H1 (cell line): ENCODE measurements at regions not wholly inside any gene's neighbourhood (a gene's known extent, or its start where the extent isn't known, plus 50 kb on each side); places are given as distances from the start of the nearest gene placed in this dataset.

ENCODE experiments used
- CTBP2 ChIP-seq: IDR thresholded peaks from 2 replicates; pipeline ENCODE4 v1.7.0; 2011; ENCODE audit warnings: borderline replicate concordance, mild to moderate bottlenecking, moderate library complexity, mixed read lengths, low read length; ENCODE audit not compliant: insufficient read depth, insufficient read length
- RFX5 ChIP-seq: IDR thresholded peaks from 2 replicates; pipeline ENCODE4 v1.6.1; 2011; ENCODE audit warnings: low read depth, low read length, improper control_type of control experiment, borderline replicate concordance
- RXRA ChIP-seq: IDR thresholded peaks from 2 replicates; pipeline ENCODE4 v1.6.1; 2011; ENCODE audit warnings: low read depth, mild to moderate bottlenecking, low read length, moderate library complexity; ENCODE audit not compliant: insufficient read depth
- SP1 ChIP-seq: IDR thresholded peaks from 2 replicates; pipeline ENCODE4 v1.6.1; 2011; ENCODE audit warnings: low read depth, low read length
- TAF7 ChIP-seq: optimal IDR thresholded peaks from 2 replicates; pipeline ENCODE3; 2011; ENCODE audit warnings: low read depth, mild to moderate bottlenecking, inconsistent platforms, low read length, moderate library complexity, borderline replicate concordance
- TCF12 ChIP-seq: IDR thresholded peaks from 2 replicates; pipeline ENCODE4 v1.6.1; 2011; ENCODE audit warnings: low read depth, mild to moderate bottlenecking, low read length
- TF ChIP-seq, protein P1 (sequence below): IDR thresholded peaks from 2 replicates; pipeline ENCODE4 v1.6.1; 2012; ENCODE audit warnings: inconsistent platforms

GRCh38 chr13:66207610-66208009, 1022.5 kb downstream of the PCDH9 start (continued):
- TF ChIP-seq TAF7 = no peak
- no peak for TF ChIP-seq RXRA
- TF ChIP-seq SP1 = no peak
- TF ChIP-seq RFX5 = no peak
- TF ChIP-seq, protein P1, sequence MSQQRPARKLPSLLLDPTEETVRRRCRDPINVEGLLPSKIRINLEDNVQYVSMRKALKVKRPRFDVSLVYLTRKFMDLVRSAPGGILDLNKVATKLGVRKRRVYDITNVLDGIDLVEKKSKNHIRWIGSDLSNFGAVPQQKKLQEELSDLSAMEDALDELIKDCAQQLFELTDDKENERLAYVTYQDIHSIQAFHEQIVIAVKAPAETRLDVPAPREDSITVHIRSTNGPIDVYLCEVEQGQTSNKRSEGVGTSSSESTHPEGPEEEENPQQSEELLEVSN = no peak
- TF ChIP-seq CTBP2 = no peak
- no peak for TF ChIP-seq TCF12
